Bone marrow (tissue), 2 donors: ENCODE measurements at regions not wholly inside any gene's neighbourhood (a gene's known extent, or its start where the extent isn't known, plus 50 kb on each side); places are given as distances from the start of the nearest gene placed in this dataset.
A peak's percentile ranks its signal among the peaks of the same experiment; 100 is the strongest.
"Not testable (repeated sequence)": the region's sequence is repeated elsewhere in the genome, so short reads cannot be mapped to it uniquely, and the experiment has no call there.

Experiments used
- DNase-seq, 2 donors: peaks; one replicate each; lab custom pipeline; 2025; lab: John Stamatoyannopoulos, UW

DNA sequence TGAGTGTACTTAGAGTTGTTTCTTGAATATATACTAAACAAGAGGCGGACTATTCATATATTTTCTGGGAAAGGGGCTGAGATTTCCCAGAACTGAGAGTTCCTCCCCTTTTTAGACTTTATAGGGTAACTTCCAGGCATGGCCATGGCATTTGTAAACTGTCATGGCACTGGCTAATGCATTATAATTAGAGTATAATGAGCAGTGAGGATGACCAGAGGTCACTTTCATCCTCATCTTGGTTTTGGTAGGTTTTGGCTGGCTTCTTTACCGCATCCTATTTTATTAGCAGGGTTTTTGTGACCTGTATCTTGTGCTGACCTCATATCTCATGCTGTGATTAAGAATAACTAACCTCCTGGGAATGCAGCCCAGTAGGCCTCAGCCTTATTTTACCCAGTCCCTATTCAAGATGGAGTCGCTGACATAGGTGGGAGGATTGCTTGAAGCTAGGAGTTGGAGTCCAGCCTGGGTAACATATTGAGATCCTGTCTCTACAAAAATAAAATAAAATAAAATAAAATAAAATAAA is 91.4 kb downstream of the MOBP start:
- DNase-seq, result no peak

DNA sequence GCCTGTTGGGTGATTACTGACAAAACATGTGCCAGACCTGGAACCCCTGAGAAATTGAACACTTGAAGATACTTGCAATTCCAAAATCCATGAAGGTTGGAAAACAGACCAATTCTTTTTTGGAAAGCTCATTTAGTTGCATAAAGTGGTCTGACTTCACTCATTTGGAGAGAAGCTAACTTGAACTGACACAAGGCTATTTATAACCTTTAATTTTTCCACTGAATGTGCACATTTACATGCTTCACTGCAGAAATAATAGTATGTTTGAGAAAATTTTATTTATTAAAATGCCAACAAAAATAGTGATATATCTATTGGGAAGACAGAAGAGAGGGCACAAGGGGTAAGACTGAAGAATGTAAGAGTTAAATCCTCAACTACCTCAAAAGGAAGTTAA is 92.1 kb downstream of the MOBP start:
- no peak for DNase-seq

DNA sequence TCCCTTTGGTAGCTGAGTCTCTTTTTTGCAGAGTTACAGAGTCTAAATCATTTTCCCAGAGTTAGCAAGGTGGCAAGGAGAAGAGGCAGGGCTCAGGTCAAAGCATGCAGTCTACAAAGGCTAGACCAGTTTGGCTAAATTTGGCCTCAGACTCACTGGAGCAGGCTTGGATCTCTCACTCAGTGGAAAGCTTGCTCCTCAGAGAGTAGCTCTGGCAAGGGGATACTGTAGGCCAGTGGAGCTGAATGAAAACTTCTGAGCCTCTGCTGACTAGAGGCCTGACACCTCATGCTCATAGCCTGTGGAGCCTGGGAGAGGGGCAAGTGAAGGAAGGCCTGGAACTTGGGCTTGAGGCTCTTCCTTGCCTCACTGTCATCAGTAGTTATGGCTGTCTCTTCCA is 101.0 kb downstream of the MOBP start:
- DNase-seq, result no peak

DNA sequence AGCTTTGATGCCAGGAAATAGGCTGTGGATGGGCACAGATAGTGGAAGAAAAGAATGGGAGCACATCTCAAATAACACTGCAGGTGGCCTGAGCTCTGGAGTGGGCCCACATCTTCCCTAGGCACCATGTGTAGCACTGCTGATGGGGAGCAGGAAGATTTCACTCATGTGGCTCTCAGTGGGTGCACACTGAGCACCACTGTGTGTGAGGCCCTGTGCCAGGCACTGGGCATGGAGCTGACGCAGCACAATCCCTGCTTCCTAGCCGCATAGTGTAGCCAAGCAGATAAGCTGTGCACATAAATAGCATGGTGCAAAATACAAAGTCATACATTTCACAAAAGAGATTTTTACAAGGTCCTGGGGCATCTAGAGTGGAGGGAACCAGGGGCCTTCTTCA is 101.6 kb downstream of the MOBP start:
- no peak for DNase-seq

DNA sequence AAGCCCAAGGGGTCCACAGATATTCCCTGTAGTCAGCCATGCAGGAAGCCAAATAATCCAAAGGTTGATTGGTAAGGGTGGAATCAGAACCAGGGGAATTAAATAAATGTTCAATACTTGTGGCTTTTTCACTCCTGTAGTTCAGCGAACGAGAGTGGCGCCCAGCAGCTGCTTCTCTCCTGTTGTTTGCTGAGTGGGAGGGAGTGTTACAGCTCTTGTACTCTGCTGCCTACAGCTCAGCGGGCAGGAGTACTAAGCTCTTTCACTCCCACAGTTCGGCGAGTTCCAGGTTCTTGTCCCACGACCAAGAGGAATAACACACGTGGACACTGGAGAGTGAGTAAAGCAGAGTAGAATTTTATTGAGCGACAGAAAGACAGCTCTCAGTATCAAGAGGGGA is 105.9 kb downstream of the MOBP start:
- DNase-seq, result no peak

DNA sequence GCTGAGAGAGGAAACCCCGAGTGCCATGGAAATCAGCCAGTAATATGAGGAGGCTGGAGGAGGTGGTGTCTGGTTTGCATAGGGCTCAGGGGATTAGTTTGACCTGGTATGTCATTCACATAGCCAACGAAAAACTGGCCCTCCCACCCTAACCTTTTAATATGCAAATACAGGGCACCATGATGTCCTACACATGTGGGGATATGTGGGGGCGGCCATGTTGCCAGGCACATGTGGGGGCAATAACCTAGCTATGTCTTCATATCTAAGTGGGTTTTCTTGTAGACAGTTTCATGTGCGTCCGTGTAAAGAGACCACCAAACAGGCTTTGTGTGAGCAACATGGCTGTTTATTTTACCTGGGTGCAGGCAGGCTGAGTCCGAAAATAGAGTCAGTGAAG is 110.1 kb downstream of the MOBP start:
- no peak for DNase-seq

DNA sequence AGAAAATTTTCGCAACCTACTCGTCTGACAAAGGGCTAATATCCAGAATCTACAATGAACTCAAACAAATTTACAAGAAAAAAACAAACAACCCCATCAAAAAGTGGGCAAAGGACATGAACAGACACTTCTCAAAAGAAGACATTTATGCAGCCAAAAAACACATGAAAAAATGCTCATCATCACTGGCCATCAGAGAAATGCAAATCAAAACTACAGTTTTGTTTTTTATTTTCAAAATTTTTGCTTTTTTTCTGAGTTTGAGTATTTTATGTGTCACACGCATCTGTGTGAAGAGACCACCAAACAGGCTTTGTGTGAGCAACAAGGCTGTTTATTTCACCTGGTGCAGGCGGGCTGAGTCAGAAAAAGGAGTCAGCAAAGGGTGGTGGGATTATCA is 118.7 kb downstream of the MOBP start:
- DNase-seq, result not testable (repeated sequence)

DNA sequence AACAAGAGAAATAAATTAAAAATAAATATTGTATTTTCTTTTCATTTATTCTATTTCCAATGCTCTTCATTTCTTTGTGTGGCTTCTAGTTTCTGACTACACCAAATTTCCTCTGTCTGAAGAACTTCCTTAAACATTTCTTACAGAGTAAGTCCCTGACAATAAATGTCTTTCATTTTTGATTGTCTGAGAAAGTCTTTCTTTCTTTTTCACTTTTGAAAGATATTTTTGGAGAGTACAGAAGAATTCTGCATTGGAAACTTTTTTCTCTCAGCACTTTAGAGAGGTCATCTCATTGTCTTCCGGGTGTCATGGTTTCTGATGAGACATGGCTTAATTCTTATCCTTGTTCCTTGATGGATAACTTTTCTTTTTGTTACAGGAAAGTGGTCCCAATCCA is 119.6 kb downstream of the MOBP start:
- no peak for DNase-seq

DNA sequence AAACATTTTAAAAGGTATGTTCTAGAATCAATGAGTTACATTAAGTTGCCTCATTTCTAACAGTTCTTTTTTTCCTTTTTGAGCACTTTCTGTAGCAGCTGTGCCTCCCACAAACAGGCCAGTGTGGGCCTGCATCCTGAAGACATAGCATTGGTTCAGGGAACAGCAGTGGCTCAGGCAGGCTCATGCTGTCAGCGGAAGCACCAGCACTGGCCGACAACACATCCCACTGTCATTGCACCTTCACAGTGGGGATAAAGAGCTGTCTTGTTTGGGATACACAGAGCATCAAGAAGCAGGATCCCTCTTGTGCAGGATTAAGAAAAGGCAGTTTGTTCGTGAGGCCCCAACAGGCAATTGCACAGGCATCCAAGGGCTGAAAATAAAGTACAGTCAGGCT is 123.3 kb downstream of the MOBP start:
- no peak for DNase-seq

DNA sequence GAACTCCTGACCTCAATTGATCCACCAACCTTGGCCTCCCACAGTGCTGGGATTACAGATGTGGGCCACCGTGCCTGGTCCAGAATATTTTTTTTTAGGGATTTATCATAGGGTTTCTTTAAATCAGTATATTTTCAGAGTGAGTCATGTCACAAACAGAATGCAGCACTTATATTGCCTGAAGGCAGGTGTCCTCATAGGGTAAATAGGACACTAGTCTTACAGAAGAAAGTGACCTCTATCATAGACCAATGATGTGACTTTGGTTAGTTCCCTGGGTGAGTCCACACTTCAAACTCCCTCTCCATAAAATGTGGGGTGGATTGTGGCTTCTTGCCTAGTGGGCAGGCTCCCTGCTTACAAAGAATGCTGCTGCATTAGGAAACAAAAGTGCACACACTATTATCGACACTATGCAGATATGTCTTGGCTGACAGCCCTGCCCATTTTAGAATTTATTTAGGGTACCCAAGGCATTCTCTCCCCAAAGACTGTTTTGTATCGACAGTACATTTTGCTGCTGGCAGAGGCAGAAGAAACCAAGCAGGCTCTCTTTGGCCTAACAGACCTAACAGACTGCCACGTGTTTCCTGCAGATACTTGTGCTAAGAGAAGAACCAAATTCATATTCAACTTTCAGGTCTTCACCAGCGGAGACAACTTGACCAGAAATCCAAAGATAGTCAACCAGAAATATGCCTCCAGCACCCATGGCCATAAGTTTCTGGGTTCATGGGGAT is 125.0 kb downstream of the MOBP start:
- no peak for DNase-seq

DNA sequence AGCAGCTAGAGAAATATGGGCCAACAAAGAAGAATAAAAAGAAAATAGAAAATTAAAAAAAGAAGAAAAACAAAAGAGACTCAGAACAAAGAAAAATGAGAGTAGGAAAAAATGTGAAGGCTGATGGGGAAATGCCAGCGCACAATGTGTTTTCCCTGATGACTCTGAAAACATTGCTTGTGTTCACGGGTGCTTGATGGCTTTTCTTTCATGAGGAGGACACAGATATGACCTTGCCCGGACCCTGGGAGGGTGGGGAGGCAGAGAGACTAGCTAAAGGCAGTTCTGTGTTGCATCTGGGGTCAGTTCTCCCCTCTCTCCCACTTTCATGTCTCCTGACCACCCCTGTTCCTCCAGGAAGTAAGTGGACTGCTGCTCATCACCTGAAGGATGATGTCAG is 125.9 kb downstream of the MOBP start:
- DNase-seq, result no peak

DNA sequence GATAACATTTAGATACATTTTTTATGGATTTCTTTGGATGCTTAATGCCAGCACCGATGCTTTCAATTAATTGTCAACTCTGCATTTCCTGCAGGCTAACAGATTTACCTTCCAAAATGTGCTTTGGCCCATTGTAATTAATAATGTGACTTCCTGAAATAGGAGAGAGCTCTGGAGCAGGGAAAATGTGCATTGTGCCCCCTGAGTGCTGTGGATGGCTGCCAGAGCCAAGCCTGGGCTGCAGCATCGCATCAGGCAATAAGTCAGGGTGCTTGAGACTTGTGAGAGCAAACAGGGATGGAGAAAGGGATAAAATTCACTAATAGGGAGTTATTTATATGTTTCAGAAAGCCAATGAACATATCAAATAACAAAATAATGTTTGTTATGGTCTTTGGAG is 133.8 kb downstream of the MOBP start:
- DNase-seq, result no peak

DNA sequence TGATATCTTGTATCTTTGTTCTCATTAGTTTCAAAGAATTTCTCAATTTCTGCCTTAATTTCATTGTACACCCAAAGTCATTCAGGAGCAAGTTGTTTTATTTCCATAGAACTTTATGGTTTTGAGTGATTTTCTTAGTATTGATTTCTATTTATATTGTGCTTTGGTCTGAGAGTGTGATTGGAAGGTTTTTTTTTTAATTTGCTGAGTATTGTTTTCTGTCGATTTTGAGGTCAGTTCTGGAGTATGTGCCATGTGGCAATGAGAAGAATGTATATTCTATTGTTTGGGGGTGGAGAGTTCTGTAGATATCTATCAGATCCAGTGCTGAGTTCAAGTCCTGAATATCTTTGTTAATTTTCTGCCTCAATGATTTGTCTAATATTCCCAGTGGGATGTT is 138.4 kb downstream of the MOBP start:
- DNase-seq, result no peak

DNA sequence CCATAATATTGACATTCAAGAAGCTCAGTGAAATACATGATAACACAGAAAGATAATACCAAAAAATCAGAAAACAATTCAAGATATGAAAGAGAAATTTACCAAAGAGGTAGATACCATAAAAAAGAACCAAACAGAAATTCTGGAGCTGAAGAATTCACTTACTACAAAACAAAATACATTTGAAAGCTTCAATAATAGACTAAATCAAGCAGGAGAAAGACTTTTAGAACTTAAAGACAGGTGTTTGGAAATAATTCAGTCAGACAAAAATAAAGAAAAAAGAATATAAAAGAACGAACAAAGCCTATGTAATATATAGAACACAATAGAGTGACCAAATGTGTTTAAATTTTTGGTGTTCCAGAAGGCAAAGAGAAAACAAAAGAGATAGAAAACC is 158.7 kb downstream of the MOBP start:
- DNase-seq, result no peak

DNA sequence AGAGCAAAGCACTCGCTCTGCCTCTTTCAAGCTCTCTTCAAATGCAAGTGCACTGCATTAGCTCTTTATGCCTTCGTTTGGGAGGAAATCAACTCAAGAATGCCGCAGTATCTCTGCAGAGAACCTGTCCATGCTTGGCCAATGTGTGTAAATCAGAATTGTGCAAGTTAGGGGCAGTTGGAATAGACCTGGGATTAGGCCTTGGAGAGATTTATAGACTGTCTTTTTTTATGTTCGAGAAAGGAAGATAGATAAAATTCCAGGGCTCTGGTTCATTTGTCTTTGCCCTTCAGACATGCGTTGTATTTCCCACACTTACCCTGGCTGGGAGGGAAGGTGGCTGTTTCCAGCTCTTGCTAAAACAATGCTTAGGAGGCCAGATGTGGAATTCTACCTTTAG is 163.7 kb downstream of the MOBP start:
- DNase-seq, result no peak

DNA sequence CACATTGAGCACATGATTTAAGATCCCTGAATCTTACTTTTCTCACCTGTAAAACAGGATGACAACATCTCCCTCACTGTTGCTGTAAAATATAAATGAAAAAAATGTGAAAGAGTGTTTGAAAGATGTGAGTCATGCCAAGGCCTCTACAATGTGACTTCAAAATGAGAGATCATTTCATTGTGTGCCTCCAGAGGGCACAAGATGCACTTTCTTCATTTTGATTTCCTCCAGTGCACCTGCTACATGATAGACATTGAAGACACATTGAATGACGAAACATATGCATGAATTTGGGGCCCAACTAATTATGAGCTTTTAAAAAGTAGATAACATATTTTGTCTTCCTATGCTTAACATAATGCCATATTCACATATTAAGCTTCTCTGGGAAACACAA is 170.3 kb downstream of the MOBP start:
- no peak for DNase-seq

DNA sequence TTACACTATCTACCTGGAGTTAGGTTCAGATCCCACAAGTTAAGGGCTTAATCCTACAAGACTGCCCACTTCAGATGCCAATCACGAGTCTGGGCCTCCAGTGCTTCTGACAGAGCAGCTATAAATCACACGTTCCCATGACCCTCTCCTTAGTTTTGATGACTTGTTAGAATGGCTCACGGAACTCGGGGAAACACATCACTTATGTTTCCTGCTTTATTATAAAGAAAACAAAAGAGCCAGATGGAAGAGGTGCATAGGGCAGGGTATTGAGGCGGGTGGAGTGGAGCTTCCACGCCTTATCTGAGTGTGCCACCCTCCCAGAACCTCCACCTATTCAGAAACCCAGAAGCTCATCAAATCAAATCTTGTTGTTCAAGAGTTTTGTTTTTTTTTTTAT is 170.8 kb downstream of the MOBP start:
- no peak for DNase-seq

DNA sequence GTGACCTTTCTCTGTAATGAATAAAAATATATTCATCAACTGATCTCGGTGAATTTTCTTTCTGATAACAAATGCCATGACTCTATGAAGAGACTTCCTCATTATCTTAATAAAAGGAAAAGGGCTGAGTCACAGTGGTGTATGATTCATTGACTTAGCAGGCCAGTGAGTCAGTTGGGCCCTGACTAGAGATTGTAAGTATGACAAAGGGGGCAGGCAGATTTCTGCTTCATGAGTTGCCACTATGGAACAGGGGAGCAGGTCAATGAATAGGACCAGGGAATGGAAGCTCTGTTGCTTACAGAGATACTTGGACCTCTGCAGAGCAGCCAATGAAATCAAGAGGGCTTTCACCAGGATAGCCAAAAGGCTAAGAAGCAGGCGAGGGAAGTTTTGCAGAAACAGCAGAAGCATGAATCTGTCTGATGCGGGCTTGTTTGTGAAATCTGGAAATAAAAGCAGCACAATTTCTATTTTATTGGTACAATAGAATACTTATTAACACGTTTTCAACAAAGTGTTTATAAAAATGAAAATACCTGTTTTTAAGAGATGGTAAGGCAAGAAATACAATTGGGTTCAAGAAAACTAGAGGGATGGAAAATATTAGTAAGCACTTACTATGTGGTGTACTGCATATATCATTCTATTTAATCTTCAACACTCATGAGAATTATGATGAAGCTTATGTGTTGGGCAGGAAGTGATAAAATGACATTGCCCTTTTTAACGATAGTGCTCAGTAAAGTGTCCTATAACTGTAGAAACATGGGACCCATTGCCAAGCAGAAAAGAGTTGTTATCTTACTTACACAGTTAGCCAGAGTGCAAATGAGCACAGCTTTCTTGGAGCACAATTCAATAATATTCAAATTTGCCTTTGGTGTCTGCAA is 169.8 kb upstream of the MYRIP start:
- peak in 1 of 2 donors; percentile 78 for DNase-seq

DNA sequence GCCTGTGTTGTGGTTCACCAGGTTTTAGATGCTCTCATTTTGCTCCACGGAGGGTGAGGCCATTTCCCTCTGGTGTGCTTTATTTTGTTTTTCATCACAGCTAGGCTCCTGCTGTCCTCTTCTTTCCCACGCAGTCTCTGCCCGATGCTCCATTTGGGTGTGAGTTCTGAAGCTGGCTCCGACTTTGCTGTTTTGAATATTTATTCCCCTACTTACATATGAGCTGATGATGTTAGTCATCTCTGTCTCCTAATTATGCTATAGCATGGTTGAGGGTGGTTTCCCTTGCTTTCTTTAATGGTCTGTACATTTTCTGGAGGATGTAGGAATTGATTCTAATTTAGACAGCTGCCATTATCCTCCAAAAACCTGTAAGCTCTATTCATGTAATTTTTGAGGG is 168.1 kb upstream of the MYRIP start:
- DNase-seq, result no peak

DNA sequence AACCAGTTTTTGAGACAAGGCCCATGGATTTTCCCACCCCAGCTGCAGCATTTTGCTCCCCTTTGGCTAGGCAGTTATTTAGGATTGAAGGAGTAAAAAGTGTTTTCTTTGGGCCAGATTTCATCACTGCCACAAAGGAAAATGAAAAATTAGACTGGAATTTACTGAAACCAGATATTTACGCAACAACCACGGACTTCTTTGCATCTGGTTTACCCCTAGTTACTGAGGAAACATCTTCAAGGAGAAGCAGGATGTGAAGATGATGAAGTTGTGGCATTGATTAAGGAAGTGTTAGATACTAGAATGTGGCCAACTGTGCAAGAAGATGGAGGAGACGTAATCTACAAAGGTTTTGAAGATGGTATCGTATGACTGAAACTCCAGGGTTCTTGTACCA is 165.2 kb upstream of the MYRIP start:
- no peak for DNase-seq

DNA sequence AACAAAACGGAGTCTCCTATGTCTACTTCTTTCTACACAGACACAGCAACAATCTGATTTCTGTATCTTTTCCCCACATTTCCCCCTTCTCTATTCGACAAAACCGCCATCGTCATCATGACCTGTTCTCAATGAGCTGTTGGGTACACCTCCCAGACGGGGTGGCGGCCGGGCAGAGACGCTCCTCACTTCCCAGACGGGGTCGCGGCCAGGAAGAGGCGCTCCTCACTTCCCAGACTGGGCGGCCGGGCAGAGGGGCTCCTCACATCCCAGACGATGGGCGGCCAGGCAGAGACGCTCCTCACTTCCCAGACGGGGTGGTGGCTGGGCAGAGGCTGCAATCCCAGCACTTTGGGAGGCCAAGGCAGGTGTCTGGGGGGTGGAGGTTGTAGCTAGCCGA is 158.2 kb upstream of the MYRIP start:
- DNase-seq, result not testable (repeated sequence)

DNA sequence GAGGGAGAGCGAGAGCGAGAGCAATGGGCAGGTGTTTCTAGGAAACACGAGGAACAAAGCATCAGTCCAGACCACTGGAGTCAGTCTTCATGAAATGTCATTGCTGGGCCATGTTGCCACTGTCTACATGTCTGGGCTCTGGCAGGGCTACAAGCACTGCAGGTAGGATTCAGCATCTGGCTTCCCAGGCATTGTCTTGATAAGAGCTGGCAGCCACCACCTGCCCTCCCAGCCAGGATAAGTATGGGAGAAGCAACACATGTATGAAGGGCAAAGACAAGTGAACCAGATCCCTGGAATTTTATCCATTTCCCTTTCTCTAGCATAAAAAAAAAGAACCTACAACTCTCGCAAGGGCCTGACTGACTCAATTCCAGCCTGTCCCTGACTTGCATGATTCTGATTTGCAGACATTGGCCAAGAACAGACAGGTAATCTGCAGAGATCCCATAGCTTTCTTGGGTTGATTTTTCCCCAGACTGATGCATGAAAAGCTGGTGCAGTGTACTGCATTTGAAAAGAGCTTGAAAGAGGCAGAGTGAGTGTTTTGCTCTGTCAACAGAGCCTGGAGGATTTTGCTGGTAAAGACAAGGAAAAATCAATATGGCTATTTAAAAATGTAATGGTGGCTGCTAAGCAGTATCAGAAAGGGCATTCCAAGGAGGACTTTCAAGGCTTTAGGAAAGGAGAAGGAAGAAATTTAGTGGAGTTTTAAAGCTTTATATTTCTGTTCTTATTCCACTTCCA is 157.2 kb upstream of the MYRIP start:
- DNase-seq, result no peak

DNA sequence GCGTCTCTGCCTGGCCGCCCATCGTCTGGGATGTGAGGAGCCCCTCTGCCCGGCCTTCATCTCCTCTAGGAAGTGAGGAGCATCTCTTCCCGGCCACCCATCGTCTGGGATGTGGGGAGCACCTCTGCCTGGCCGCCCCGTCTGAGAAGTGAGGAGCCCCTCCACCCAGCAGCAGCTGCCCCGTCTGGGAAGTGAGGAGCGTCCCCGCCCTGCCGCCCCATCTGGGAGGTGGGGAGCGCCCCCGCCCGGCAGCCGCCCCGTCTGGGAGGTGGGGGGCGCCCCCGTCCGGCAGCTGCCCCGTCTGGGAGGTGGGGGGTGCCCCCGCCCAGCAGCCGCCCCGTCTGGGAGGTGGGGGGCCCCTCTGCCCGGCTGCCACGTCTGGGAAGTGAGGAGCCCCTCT is 153.7 kb upstream of the MYRIP start:
- DNase-seq, result not testable (repeated sequence)
